OCI-LY1 (cell line): ENCODE measurements at regions not wholly inside any gene's neighbourhood (a gene's known extent, or its start where the extent isn't known, plus 50 kb on each side); places are given as distances from the start of the nearest gene placed in this dataset.
"Not testable (repeated sequence)": the region's sequence is repeated elsewhere in the genome, so short reads cannot be mapped to it uniquely, and the experiment has no call there.

Experiments used
- H2AFZ ChIP-seq: fragments of 200-600 bp; sonication (generic), shearing (Covaris generic); 2 replicates; pipeline ENCODE4 v1.6.0; 2014; ENCODE audit warnings: antibody characterized with exemption, mild to moderate bottlenecking, low read length
- H3F3A ChIP-seq: fragments of 200-600 bp; sonication (generic), shearing (Covaris generic); 2 replicates; pipeline ENCODE4 v1.6.0; 2014; ENCODE audit warnings: mild to moderate bottlenecking, antibody characterized with exemption, low read length, moderate library complexity; ENCODE audit not compliant: insufficient read depth
- H3K27ac ChIP-seq: fragments of 200-600 bp; sonication (generic); 2 replicates; pipeline ENCODE4 v1.5.1; 2014; ENCODE audit warnings: low read length, mixed run types, mild to moderate bottlenecking, low read depth; ENCODE audit not compliant: poor library complexity, severe bottlenecking
- H3K27me3 ChIP-seq: fragments of 200-600 bp; sonication (generic); 2 replicates; pipeline ENCODE4 v1.6.0; 2014; ENCODE audit warnings: antibody characterized with exemption, mild to moderate bottlenecking, low read length, moderate library complexity; ENCODE audit not compliant: insufficient read depth
- H3K36me3 ChIP-seq: fragments of 200-600 bp; sonication (generic); 2 replicates; pipeline ENCODE4 v1.6.1; 2014; ENCODE audit warnings: mild to moderate bottlenecking, antibody characterized with exemption, low read length, moderate library complexity, mixed read lengths; ENCODE audit not compliant: insufficient read depth
- H3K4me1 ChIP-seq: fragments of 200-600 bp; sonication (generic); 2 replicates; pipeline ENCODE4 v1.5.1; 2014; ENCODE audit warnings: mild to moderate bottlenecking, low read length, moderate library complexity; ENCODE audit not compliant: insufficient read depth, severe bottlenecking
- H3K4me2 ChIP-seq: fragments of 200-600 bp; sonication (generic), shearing (Covaris generic); 2 replicates; pipeline ENCODE4 v1.6.1; 2014; ENCODE audit warnings: low read length
- H3K4me3 ChIP-seq: fragments of 200-600 bp; sonication (generic); 2 replicates; pipeline ENCODE4 v1.5.1; 2014; ENCODE audit warnings: low read length, low read depth, mild to moderate bottlenecking, mixed read lengths; ENCODE audit not compliant: poor library complexity, severe bottlenecking
- H3K79me2 ChIP-seq: fragments of 200-600 bp; shearing (Covaris generic); 2 replicates; pipeline ENCODE4 v1.6.1; 2016; ENCODE audit warnings: mixed run types, low read length, mixed read lengths; ENCODE audit not compliant: insufficient read depth
- H3K9ac ChIP-seq: fragments of 200-600 bp; sonication (generic), shearing (Covaris generic); 2 replicates; pipeline ENCODE4 v1.6.1; 2014; ENCODE audit warnings: mild to moderate bottlenecking, low read length, mixed read lengths
- H3K9me2 ChIP-seq: fragments of 200-600 bp; sonication (generic), shearing (Covaris generic); 2 replicates; pipeline ENCODE4 v1.6.1; 2014; ENCODE audit warnings: low read depth, mild to moderate bottlenecking, low read length, mixed read lengths
- H3K9me3 ChIP-seq: fragments of 200-600 bp; shearing (Covaris generic); 2 replicates; pipeline ENCODE4 v1.6.1; 2014; ENCODE audit warnings: low read length, mixed read lengths
- H4K20me1 ChIP-seq: fragments of 200-600 bp; sonication (generic), shearing (Covaris generic); 2 replicates; pipeline ENCODE4 v1.6.0; 2016; ENCODE audit warnings: mild to moderate bottlenecking, low read length; ENCODE audit not compliant: insufficient read depth
- CTCF ChIP-seq: fragments of 200-600 bp; sonication (generic), shearing (Covaris generic); IDR thresholded peaks from 2 replicates; pipeline ENCODE4 v1.5.1; 2017; ENCODE audit warnings: mild to moderate bottlenecking, antibody characterized with exemption, low read length, moderate library complexity, mixed read lengths
- EZH2 ChIP-seq: fragments of 200-600 bp; sonication (generic), shearing (Covaris generic); IDR thresholded peaks from 2 replicates; pipeline ENCODE4 v1.8.0; 2017; ENCODE audit warnings: borderline replicate concordance, mixed run types, mild to moderate bottlenecking, antibody characterized with exemption, low read length, moderate library complexity, mixed read lengths

GRCh38 chr16:85227946-85228862 lies 115.9 kb upstream of the CIBAR2 start:
- H3K79me2 ChIP-seq, result no peaks in the 10 kb centered on the region
- peaks cover 6% of the 10 kb centered on the region for H3K27me3 ChIP-seq
- H3K4me1 ChIP-seq, result no peaks in the 10 kb centered on the region

GRCh38 chr16:85228970-85229430 lies 116.7 kb upstream of the CIBAR2 start:
- no peaks in the 10 kb centered on the region for H3K9me3 ChIP-seq
- no peaks in the 10 kb centered on the region for H4K20me1 ChIP-seq
- no peak overlapping the region for H3K9ac ChIP-seq
- H3K27me3 ChIP-seq, result peaks cover 6% of the 10 kb centered on the region
- H2AFZ ChIP-seq, result no peak overlapping the region
- H3K4me1 ChIP-seq, result no peaks in the 10 kb centered on the region
- H3K9me2 ChIP-seq, result no peaks in the 10 kb centered on the region
- no peaks in the 10 kb centered on the region for H3K36me3 ChIP-seq
- H3K4me3 ChIP-seq, result no peak overlapping the region
- H3F3A ChIP-seq, result no peaks in the 10 kb centered on the region
- H3K27ac ChIP-seq, result no peak overlapping the region
- no peaks in the 10 kb centered on the region for H3K79me2 ChIP-seq
- TF ChIP-seq CTCF (no peak), EZH2 (no peak)
- H3K4me2 ChIP-seq, result no peak overlapping the region

More at GRCh38 chr16:85227946-85228862, 115.9 kb upstream of the CIBAR2 start:
- Histone ChIP-seq H3K36me3 (no peaks in the 10 kb centered on the region), H3K4me3 (no peak overlapping the region), H3K9me3 (no peaks in the 10 kb centered on the region), H3K27ac (no peak overlapping the region), H4K20me1 (no peaks in the 10 kb centered on the region), H3K9ac (no peak overlapping the region), H2AFZ (no peak overlapping the region), H3K9me2 (no peaks in the 10 kb centered on the region), H3F3A (no peaks in the 10 kb centered on the region), H3K4me2 (no peak overlapping the region)
- TF ChIP-seq EZH2, result no peak
- TF ChIP-seq CTCF, result no peak

DNA sequence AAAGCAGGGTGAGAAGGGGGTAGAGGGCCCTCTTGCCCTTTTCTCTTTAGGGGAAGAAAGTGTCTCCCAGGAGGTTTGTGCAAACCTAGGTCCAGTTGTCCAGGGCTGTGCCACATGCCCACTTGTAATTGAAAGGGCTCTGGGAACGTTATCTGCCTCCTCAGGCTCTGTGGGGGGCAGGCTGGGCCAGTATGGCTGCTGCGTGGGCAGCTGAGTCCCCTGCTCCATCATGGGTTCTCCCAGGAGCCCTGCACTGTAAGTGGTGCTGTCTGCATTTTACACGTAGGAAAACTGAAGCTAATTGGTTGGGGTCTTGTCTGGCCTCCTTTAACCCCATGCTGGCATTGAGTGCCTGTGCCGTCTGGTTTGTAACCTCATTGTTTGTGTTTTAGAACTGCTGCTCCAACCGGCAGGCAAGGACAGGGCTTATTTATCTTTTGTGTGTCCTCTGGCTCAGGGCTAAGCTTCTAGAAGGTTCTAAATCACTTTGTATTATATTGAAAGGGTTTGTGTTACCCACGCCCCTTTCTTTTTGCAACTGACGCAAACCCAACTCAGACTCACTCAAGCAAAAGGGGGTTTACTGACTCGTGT lies 117.7 kb upstream of the CIBAR2 start:
- no peak overlapping the region for H3K4me2 ChIP-seq
- H2AFZ ChIP-seq, result no peak overlapping the region
- no peaks in the 10 kb centered on the region for H4K20me1 ChIP-seq
- H3K36me3 ChIP-seq, result no peaks in the 10 kb centered on the region
- TF ChIP-seq CTCF (no peak), EZH2 (no peak)
- H3K9me3 ChIP-seq, result no peaks in the 10 kb centered on the region
- no peaks in the 10 kb centered on the region for H3K4me1 ChIP-seq
- peaks cover 6% of the 10 kb centered on the region for H3K27me3 ChIP-seq
- H3K9ac ChIP-seq, result no peak overlapping the region
- H3K4me3 ChIP-seq, result no peak overlapping the region
- H3K79me2 ChIP-seq, result no peaks in the 10 kb centered on the region
- no peaks in the 10 kb centered on the region for H3K9me2 ChIP-seq
- H3F3A ChIP-seq, result no peaks in the 10 kb centered on the region
- H3K27ac ChIP-seq, result no peak overlapping the region

- not testable (repeated sequence) for H3K4me1 ChIP-seq, H3K4me2 ChIP-seq
Observed at GRCh38 chr16:85230764-85231383, 118.6 kb upstream of the CIBAR2 start.

More at GRCh38 chr16:85230764-85231383, 118.6 kb upstream of the CIBAR2 start:
- not testable (repeated sequence) for H2AFZ ChIP-seq, H3F3A ChIP-seq, H3K36me3 ChIP-seq, H3K9ac ChIP-seq, H3K4me3 ChIP-seq, H3K9me3 ChIP-seq, H4K20me1 ChIP-seq, H3K9me2 ChIP-seq, H3K79me2 ChIP-seq, H3K27ac ChIP-seq, H3K27me3 ChIP-seq
